Cardiac muscle cell (in vitro differentiated cells and primary cell): ENCODE measurements at regions not wholly inside any gene's neighbourhood (a gene's known extent, or its start where the extent isn't known, plus 50 kb on each side); places are given as distances from the start of the nearest gene placed in this dataset.
"Not testable (repeated sequence)": the region's sequence is repeated elsewhere in the genome, so short reads cannot be mapped to it uniquely, and the experiment has no call there.

Experiments used
- DNase-seq, 2 donors: peaks; one replicate each; pipeline versions ENCODE4 v3.0.0 to v3.0.0-alpha.2; 2010 to 2017; ENCODE audit warnings: low read depth in 1 of 2, low spot score in 1 of 2
- H3K27ac ChIP-seq: fragments of 200-600 bp; sonication (generic); 2 replicates; pipeline ENCODE4 v1.5.1; 2016
- H3K27me3 ChIP-seq: fragments of 200-600 bp; sonication (generic); 2 replicates; pipeline ENCODE4 v1.6.0; 2016; ENCODE audit warnings: control low read depth
- H3K36me3 ChIP-seq: fragments of 200-600 bp; sonication (generic); 2 replicates; pipeline ENCODE4 v1.5.1; 2016; ENCODE audit warnings: control low read depth
- H3K4me1 ChIP-seq: fragments of 200-600 bp; sonication (generic); 2 replicates; pipeline ENCODE4 v1.8.1; 2017; ENCODE audit warnings: low read depth, mild to moderate bottlenecking, mixed run types
- H3K4me3 ChIP-seq: fragments of 200-600 bp; sonication (generic); 2 replicates; pipeline ENCODE4 v1.5.1; 2016; ENCODE audit warnings: mild to moderate bottlenecking
- H3K9me3 ChIP-seq: fragments of 200-600 bp; sonication (generic); 2 replicates; pipeline ENCODE4 v1.5.1; 2017; ENCODE audit warnings: low read depth, mild to moderate bottlenecking, control low read depth
- TF ChIP-seq, protein P1 (sequence below): IDR thresholded peaks from 2 replicates; pipeline ENCODE4 v1.5.1; 2012; ENCODE audit warnings: low read depth, mild to moderate bottlenecking, low read length

DNA sequence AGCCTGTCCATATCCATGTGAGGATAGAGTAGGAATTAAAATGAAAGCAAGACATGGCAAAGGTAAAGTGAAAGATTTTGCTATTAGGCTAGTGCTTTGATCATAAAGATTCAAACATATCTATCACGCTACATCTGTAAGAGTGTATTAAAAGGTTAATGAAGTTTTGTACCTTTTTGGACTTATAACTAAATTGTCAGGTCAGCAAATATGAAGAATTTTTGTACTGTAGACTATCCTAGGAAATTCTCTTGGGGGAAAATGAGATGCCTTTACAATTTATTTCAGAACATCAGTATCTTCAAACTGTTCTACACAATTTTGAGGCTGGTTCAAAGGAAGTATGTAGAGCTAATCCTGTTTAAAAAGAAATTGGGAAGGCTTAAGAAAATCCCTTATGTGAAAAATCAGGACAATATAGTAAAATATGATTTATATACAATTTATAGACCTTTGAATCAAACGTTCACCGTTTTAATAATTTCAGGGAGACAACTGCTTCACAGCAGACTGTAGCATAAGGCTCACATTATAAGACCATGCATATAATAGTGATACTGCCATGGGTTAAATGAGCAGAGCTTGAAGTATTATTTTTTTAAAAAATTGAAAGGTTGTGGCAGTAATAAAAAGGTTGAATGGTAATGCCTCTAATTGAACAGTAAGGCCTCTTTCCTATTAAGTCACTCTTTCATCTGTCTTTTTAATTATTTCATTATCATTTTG lies 639.5 kb upstream of the ARRDC3 start:
- DNase-seq, result no peak
- no peaks in the 10 kb centered on the region for H3K27me3 ChIP-seq
- TF ChIP-seq, protein P1, sequence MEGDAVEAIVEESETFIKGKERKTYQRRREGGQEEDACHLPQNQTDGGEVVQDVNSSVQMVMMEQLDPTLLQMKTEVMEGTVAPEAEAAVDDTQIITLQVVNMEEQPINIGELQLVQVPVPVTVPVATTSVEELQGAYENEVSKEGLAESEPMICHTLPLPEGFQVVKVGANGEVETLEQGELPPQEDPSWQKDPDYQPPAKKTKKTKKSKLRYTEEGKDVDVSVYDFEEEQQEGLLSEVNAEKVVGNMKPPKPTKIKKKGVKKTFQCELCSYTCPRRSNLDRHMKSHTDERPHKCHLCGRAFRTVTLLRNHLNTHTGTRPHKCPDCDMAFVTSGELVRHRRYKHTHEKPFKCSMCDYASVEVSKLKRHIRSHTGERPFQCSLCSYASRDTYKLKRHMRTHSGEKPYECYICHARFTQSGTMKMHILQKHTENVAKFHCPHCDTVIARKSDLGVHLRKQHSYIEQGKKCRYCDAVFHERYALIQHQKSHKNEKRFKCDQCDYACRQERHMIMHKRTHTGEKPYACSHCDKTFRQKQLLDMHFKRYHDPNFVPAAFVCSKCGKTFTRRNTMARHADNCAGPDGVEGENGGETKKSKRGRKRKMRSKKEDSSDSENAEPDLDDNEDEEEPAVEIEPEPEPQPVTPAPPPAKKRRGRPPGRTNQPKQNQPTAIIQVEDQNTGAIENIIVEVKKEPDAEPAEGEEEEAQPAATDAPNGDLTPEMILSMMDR, result no peak
- no peaks in the 10 kb centered on the region for H3K9me3 ChIP-seq
- H3K27ac ChIP-seq, result no peak overlapping the region
- H3K36me3 ChIP-seq, result no peaks in the 10 kb centered on the region
- no peak overlapping the region for H3K4me3 ChIP-seq
- no peaks in the 10 kb centered on the region for H3K4me1 ChIP-seq

- H3K27ac ChIP-seq, result no peak overlapping the region
- no peaks in the 10 kb centered on the region for H3K36me3 ChIP-seq
- DNase-seq, result no peak
- TF ChIP-seq, protein P1, result no peak
- no peaks in the 10 kb centered on the region for H3K4me1 ChIP-seq
- H3K27me3 ChIP-seq, result no peaks in the 10 kb centered on the region
- H3K9me3 ChIP-seq, result no peaks in the 10 kb centered on the region
- H3K4me3 ChIP-seq, result no peak overlapping the region
These were observed 636.4 kb upstream of the ARRDC3 start for GRCh38 chr5:92019376-92019990.

DNA sequence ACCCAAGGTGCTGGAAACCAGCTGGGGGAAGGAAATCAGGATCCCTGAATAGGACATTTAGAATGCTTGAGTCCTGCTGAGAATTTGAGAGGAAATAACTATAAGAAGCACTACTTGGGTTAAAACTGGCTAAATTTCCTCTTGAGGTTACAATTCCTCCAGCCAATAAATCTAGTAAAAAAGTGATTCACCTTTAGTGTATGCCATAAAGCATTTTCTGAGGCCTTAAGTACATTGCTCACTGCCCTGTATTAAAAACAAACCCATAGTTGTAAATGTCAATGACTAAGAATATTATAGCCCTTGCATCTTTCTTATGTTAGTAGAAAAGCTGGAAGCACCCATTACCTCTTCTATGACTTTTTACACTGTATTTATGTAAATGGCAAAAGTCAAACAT lies 634.7 kb upstream of the ARRDC3 start:
- H3K27me3 ChIP-seq, result no peaks in the 10 kb centered on the region
- TF ChIP-seq, protein P1, result no peak
- no peaks in the 10 kb centered on the region for H3K9me3 ChIP-seq
- no peak overlapping the region for H3K27ac ChIP-seq
- no peaks in the 10 kb centered on the region for H3K4me1 ChIP-seq
- H3K36me3 ChIP-seq, result no peaks in the 10 kb centered on the region
- DNase-seq, result no peak
- no peak overlapping the region for H3K4me3 ChIP-seq

DNA sequence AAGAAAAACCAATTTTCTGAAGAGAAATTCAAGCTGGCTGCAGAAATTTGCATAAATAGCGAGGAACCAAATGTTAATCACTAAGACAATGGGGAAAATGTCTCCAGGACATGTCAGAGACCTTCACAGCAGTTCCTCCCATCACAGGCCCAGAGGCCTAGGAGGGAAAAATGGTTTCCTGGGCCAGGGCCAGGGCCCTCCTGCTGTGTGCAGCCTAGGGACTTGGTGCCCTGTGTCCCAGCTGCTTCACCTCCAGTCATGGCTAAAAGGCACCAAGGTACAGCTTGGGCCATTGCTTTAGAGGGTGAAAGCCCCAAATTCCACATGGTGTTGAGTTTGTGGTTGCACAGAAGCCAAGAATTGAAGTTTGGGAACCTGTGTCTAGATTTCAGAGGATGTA lies 628.7 kb upstream of the ARRDC3 start:
- H3K36me3 ChIP-seq, H3K27me3 ChIP-seq, DNase-seq, H3K27ac ChIP-seq, H3K4me3 ChIP-seq, H3K4me1 ChIP-seq, H3K9me3 ChIP-seq: not testable (repeated sequence)

DNA sequence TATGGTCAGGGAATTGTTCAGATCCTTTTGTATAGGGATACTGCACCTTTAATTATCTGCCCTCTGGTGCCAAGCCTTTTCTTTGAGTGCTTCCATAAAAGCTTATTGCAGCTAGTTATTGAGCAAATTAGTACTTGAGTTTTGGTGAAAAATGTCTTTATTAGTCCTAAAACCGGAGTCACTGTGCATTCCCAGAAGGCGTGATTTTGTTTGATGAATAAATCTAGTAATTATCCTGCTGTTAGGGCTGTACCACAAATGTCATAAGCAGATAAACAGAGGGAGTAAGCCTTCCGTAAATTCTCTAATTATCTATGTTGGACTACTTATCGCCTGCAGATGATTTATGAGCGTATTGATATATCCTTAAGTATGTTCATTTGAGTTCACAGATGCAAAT lies 620.7 kb upstream of the ARRDC3 start:
- H3K9me3 ChIP-seq, result no peaks in the 10 kb centered on the region

More for the DNA sequence above, 620.7 kb upstream of the ARRDC3 start:
- no peak for DNase-seq
- TF ChIP-seq, protein P1, result no peak
- no peaks in the 10 kb centered on the region for H3K36me3 ChIP-seq
- H3K27ac ChIP-seq, result no peak overlapping the region
- H3K4me3 ChIP-seq, result no peak overlapping the region
- H3K4me1 ChIP-seq, result no peaks in the 10 kb centered on the region
- no peaks in the 10 kb centered on the region for H3K27me3 ChIP-seq
